H1 (cell line): ENCODE measurements at regions not wholly inside any gene's neighbourhood (a gene's known extent, or its start where the extent isn't known, plus 50 kb on each side); places are given as distances from the start of the nearest gene placed in this dataset.

Experiments used
- CTCF ChIA-PET: fragments of 300-600 bp; sonication (Branson Sonifier 250); formaldehyde crosslinking; loops from one replicate; lab custom pipeline; 2021; ENCODE audit not compliant: partially characterized antibody; lab: Charles Lee
- POLR2A ChIA-PET: fragments of 300-600 bp; sonication (Branson Sonifier 250); formaldehyde crosslinking; loops from one replicate; lab custom pipeline; 2021; ENCODE audit warnings: inconsistent platforms; ENCODE audit not compliant: partially characterized antibody; lab: Charles Lee
- DNase-seq, 2 experiments: peaks; one replicate each; pipeline versions ENCODE4 v3.0.0 to v3.0.0-alpha.2; 2010 to 2022; ENCODE audit warnings: low spot score in 2 of 2, low read depth in 1 of 2, mixed read lengths in 1 of 2
- FAIRE-seq: peaks from 2 replicates; lab custom pipeline; 2011; peaks lifted over from hg19 to GRCh38; lab: Jason Lieb, UNC
- H2AFZ ChIP-seq: 2 replicates; pipeline ENCODE4 v1.8.1; 2012; ENCODE audit warnings: low read length, inconsistent platforms
- H2AK5ac ChIP-seq: 2 replicates; pipeline ENCODE4 v1.6.1; 2013; ENCODE audit warnings: low read depth, low read length
- H2BK120ac ChIP-seq: replicated peaks from 2 replicates; pipeline ENCODE3; 2013; ENCODE audit warnings: low read depth, low read length, inconsistent platforms
- H2BK12ac ChIP-seq: 2 replicates; pipeline ENCODE4 v1.6.1; 2013; ENCODE audit warnings: low read depth, low read length
- H2BK15ac ChIP-seq: 2 replicates; pipeline ENCODE4 v1.6.1; 2013; ENCODE audit warnings: low read length
- H2BK20ac ChIP-seq: 2 replicates; pipeline ENCODE4 v1.6.1; 2013; ENCODE audit warnings: low read length
- H2BK5ac ChIP-seq: 2 replicates; pipeline ENCODE4 v1.6.1; 2013; ENCODE audit warnings: low read depth, low read length
- H3K14ac ChIP-seq: 2 replicates; pipeline ENCODE4 v1.6.1; 2013; ENCODE audit warnings: inconsistent platforms; ENCODE audit not compliant: insufficient read length
- H3K18ac ChIP-seq: 2 replicates; pipeline ENCODE4 v1.6.1; 2013; ENCODE audit warnings: low read length; ENCODE audit errors: extremely low read depth
- H3K23ac ChIP-seq: 2 replicates; pipeline ENCODE4 v1.6.1; 2013; ENCODE audit warnings: inconsistent platforms; ENCODE audit not compliant: insufficient read length
- H3K23me2 ChIP-seq: 2 replicates; pipeline ENCODE4 v1.6.1; 2013; ENCODE audit warnings: low read depth, low read length
- H3K27ac ChIP-seq: 2 replicates; pipeline ENCODE4 v1.6.1; 2011; ENCODE audit warnings: low read depth, low read length, inconsistent platforms
- H3K27me3 ChIP-seq, 4 experiments: replicated peaks in 1 of 4; 1 replicate in 1 of 4; 2 replicates in 3 of 4; pipeline versions ENCODE4 v1.6.1 to v1.8.1; 2011 to 2013; ENCODE audit warnings: low read length in 3 of 4, mild to moderate bottlenecking in 3 of 4, inconsistent platforms in 2 of 4, mixed read lengths in 2 of 4, moderate library complexity in 1 of 4; ENCODE audit not compliant: control insufficient read depth in 3 of 4, insufficient read depth in 3 of 4; ENCODE audit errors: extremely low read depth in 1 of 4
- H3K36me3 ChIP-seq, 4 experiments: 2 replicates each; pipeline versions ENCODE4 v1.6.1 to v1.8.1; 2011 to 2013; ENCODE audit warnings: mild to moderate bottlenecking in 4 of 4, low read length in 3 of 4, moderate library complexity in 2 of 4, control low read depth in 1 of 4, inconsistent platforms in 1 of 4; ENCODE audit not compliant: insufficient read depth in 4 of 4, control insufficient read depth in 2 of 4
- H3K4ac ChIP-seq: replicated peaks from 2 replicates; pipeline ENCODE3; 2013; ENCODE audit warnings: low read length, low read depth, mixed read lengths, inconsistent platforms; ENCODE audit not compliant: insufficient read length
- H3K4me1 ChIP-seq, 4 experiments: replicated peaks in 1 of 4; 1 replicate in 1 of 4; 2 replicates in 3 of 4; pipeline versions ENCODE4 v1.6.1 to v1.8.1; 2011 to 2013; ENCODE audit warnings: low read length in 3 of 4, inconsistent platforms in 2 of 4, mixed read lengths in 1 of 4; ENCODE audit not compliant: insufficient read depth in 4 of 4, control insufficient read depth in 3 of 4
- H3K4me2 ChIP-seq, 2 experiments: 2 replicates each; pipeline versions ENCODE4 v1.6.1 to v1.8.1; 2011 to 2013; ENCODE audit warnings: low read depth in 2 of 2, low read length in 2 of 2, control low read depth in 1 of 2, inconsistent platforms in 1 of 2, mild to moderate bottlenecking in 1 of 2; ENCODE audit not compliant: insufficient read depth in 1 of 2
- H3K4me3 ChIP-seq, 4 experiments: fragments of 200-600, 300-600 bp in 1 of 4; sonication (generic), shearing (Covaris generic), sonication (Bioruptor Twin) in 1 of 4; 2 replicates each; pipeline versions ENCODE4 v1.5.1 to v1.8.1; 2011 to 2016; ENCODE audit warnings: low read length in 4 of 4, low read depth in 3 of 4, control low read depth in 2 of 4, inconsistent platforms in 2 of 4, mild to moderate bottlenecking in 2 of 4, mixed read lengths in 1 of 4, moderate library complexity in 1 of 4; ENCODE audit not compliant: insufficient read depth in 2 of 4; ENCODE audit errors: extremely low read depth in 1 of 4
- H3K56ac ChIP-seq: replicated peaks from 2 replicates; pipeline ENCODE3; 2013; ENCODE audit warnings: low read depth, mild to moderate bottlenecking, mixed read lengths, low read length, inconsistent platforms; ENCODE audit not compliant: insufficient read length
- H3K79me1 ChIP-seq: 2 replicates; pipeline ENCODE4 v1.6.1; 2013; ENCODE audit warnings: low read depth, low read length, control low read depth
- H3K79me2 ChIP-seq, 2 experiments: 2 replicates each; pipeline versions ENCODE4 v1.6.1 to v1.8.1; 2012 to 2013; ENCODE audit warnings: low read length in 2 of 2, mild to moderate bottlenecking in 2 of 2, inconsistent platforms in 1 of 2; ENCODE audit not compliant: insufficient read depth in 2 of 2, control insufficient read depth in 1 of 2
- H3K9ac ChIP-seq, 4 experiments: replicated peaks in 1 of 4; 1 replicate in 1 of 4; 2 replicates in 3 of 4; pipeline versions ENCODE4 v1.6.1 to v1.8.1; 2011 to 2013; ENCODE audit warnings: low read depth in 3 of 4, low read length in 3 of 4, control low read depth in 2 of 4, mild to moderate bottlenecking in 2 of 4, moderate library complexity in 2 of 4, inconsistent platforms in 1 of 4; ENCODE audit errors: extremely low read depth in 1 of 4
- H3K9me3 ChIP-seq, 2 experiments: 2 replicates each; pipeline versions ENCODE4 v1.6.1 to v1.8.1; 2012 to 2013; ENCODE audit warnings: mild to moderate bottlenecking in 2 of 2, moderate library complexity in 2 of 2, control low read depth in 1 of 2, inconsistent platforms in 1 of 2, low read depth in 1 of 2, low read length in 1 of 2, mixed read lengths in 1 of 2; ENCODE audit not compliant: insufficient read depth in 2 of 2
- H4K20me1 ChIP-seq, 2 experiments: replicated peaks in 1 of 2; 2 replicates each; pipeline versions ENCODE3 to v1.8.1; 2011 to 2013; ENCODE audit warnings: inconsistent platforms in 2 of 2, low read length in 2 of 2, mild to moderate bottlenecking in 1 of 2; ENCODE audit not compliant: insufficient read depth in 2 of 2, control insufficient read depth in 1 of 2
- H4K5ac ChIP-seq: 2 replicates; pipeline ENCODE4 v1.6.1; 2013; ENCODE audit warnings: low read length, low read depth, mixed read lengths, inconsistent platforms; ENCODE audit not compliant: insufficient read length
- H4K8ac ChIP-seq: 2 replicates; pipeline ENCODE4 v1.8.0; 2013; ENCODE audit warnings: mild to moderate bottlenecking, moderate library complexity, low read length, inconsistent platforms; ENCODE audit not compliant: insufficient read depth; ENCODE audit errors: extremely low read depth
- H4K91ac ChIP-seq: replicated peaks from 2 replicates; pipeline ENCODE3; 2013; ENCODE audit warnings: low read length, mixed read lengths, inconsistent platforms; ENCODE audit not compliant: insufficient read length
- BRCA1 ChIP-seq: IDR thresholded peaks from 2 replicates; pipeline ENCODE4 v1.6.1; 2012; ENCODE audit warnings: low read depth, low read length, improper control_type of control experiment
- HDAC6 ChIP-seq: IDR thresholded peaks from one replicate; pipeline ENCODE4 v1.7.1; 2012; ENCODE audit warnings: low read depth, mild to moderate bottlenecking, inconsistent platforms, low read length, moderate library complexity
- PHF8 ChIP-seq: fragments of 200-600 bp; sonication (generic); conservative IDR thresholded peaks from 2 replicates; pipeline ENCODE4 v1.7.1; 2012; ENCODE audit warnings: low read depth, mild to moderate bottlenecking, inconsistent platforms, low read length, moderate library complexity
- ZNF274 ChIP-seq: IDR thresholded peaks from 2 replicates; pipeline ENCODE4 v1.7.0; 2012; ENCODE audit warnings: low read length, borderline replicate concordance; ENCODE audit errors: extremely low read depth

DNA sequence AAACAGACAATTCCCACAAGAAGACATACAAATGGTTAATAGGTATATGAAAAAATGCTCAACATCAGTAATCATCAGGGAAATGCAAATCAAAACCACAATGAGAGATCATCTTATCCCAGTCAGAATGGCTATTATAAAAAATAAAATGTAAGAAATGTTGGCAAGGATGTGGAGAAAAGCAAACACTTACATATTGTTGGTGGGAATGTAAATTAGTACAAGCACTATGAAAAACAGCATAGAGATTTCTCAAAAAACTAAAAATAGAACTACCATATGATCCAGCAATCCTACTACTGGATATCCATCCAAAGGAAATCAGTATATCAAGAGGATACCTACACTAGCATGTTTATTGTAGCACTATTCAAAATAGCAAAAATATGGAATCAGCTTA lies 186.6 kb downstream of the NOL4 start:
- no peak overlapping the region for H3K23ac ChIP-seq
- no peak overlapping the region for H3K4ac ChIP-seq
- H3K27ac ChIP-seq = no peak overlapping the region
- H3K18ac ChIP-seq = no peak overlapping the region
- H2BK12ac ChIP-seq = no peak overlapping the region
- DNase-seq (no peak), FAIRE-seq (no peak)
- H3K4me2 ChIP-seq = no peak overlapping the region
- H3K4me1 ChIP-seq = no peaks in the 10 kb centered on the region; a peak in 2 of 7 replicates
- H2BK5ac ChIP-seq = no peak overlapping the region
- no peaks in the 10 kb centered on the region for H3K23me2 ChIP-seq
- no peak overlapping the region for H3K4me3 ChIP-seq
- ChIA-PET CTCF (no interaction called here), POLR2A (no interaction called here)
- no peak overlapping the region for H2BK120ac ChIP-seq
- TF ChIP-seq HDAC6 (no peak), ZNF274 (no peak), BRCA1 (no peak), PHF8 (no peak)
- no peak overlapping the region for H4K91ac ChIP-seq
- H4K20me1 ChIP-seq = no peaks in the 10 kb centered on the region
- no peaks in the 10 kb centered on the region for H3K79me1 ChIP-seq
- no peak overlapping the region for H3K9ac ChIP-seq
- no peak overlapping the region for H2AFZ ChIP-seq
- no peak overlapping the region for H3K14ac ChIP-seq
- H2BK15ac ChIP-seq = no peak overlapping the region
- H3K36me3 ChIP-seq = no peaks in the 10 kb centered on the region
- no peaks in the 10 kb centered on the region for H3K27me3 ChIP-seq
- H2AK5ac ChIP-seq = no peak overlapping the region
- H3K79me2 ChIP-seq = no peaks in the 10 kb centered on the region
- no peak overlapping the region for H4K8ac ChIP-seq
- no peaks in the 10 kb centered on the region for H3K9me3 ChIP-seq
- no peak overlapping the region for H3K56ac ChIP-seq
- no peak overlapping the region for H4K5ac ChIP-seq
- H2BK20ac ChIP-seq = no peak overlapping the region
